Activated T-cell treated with anti-CD3 and anti-CD28 coated beads, Interleukin-2, amount 50 U/mL, for 4 hours (primary cell): ENCODE measurements at regions not wholly inside any gene's neighbourhood (a gene's known extent, or its start where the extent isn't known, plus 50 kb on each side); places are given as distances from the start of the nearest gene placed in this dataset.

Experiments
- ATAC-seq, 2 donors: fragments of 200-7000 bp; cut with Tn5 transposase; one replicate each; pipeline ENCODE4 v1.10.0; 2021
- DNase-seq: peaks from one replicate; pipeline ENCODE4 v3.0.0-alpha.2; 2020
- H3K27me3 Mint-ChIP-seq: one replicate; pipeline ENCODE4 v1.8.0; 2021; ENCODE audit warnings: low read depth, mixed read lengths
- H3K36me3 Mint-ChIP-seq: one replicate; pipeline ENCODE4 v1.8.0; 2022; ENCODE audit warnings: mixed read lengths; ENCODE audit not compliant: insufficient read depth
- H3K4me1 Mint-ChIP-seq: one replicate; pipeline ENCODE4 v1.8.0; 2021; ENCODE audit warnings: low read depth, mixed read lengths
- H3K4me3 Mint-ChIP-seq: one replicate; pipeline ENCODE4 v1.8.0; 2021; ENCODE audit warnings: mild to moderate bottlenecking, moderate library complexity, mixed read lengths
- H3K9me3 Mint-ChIP-seq: one replicate; pipeline ENCODE4 v1.8.0; 2021; ENCODE audit warnings: mixed read lengths

DNA sequence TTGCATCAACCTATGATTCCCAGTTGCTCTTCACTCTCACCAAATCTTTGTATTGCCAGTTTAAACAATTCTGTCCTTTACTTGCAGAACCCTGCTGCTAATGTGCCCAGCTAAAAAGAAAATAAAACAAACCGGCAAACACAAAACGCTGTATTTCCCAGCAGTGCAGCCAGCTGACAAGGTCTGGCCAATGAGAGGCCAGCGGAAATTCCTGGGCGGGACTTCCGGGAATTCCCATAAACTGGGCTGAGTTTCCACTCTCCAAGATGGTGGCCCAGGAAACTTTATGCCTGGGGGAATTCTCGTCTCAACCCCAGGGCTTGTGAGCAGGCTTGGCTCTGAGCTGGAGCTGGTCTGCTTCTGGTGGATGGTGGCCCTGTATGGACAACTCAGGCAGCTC is 807.3 kb upstream of the TMEM132C start:
- no peak for ATAC-seq

GRCh38 chr12:127463237-127463636 is 803.7 kb upstream of the TMEM132C start:
- no peaks in the 10 kb centered on the region for H3K36me3 Mint-ChIP-seq
- H3K27me3 Mint-ChIP-seq = no peaks in the 10 kb centered on the region
- H3K4me1 Mint-ChIP-seq = no peaks in the 10 kb centered on the region
- no peak overlapping the region for H3K4me3 Mint-ChIP-seq
- ATAC-seq (no peak), DNase-seq (no peak)
- no peaks in the 10 kb centered on the region for H3K9me3 Mint-ChIP-seq

More for the DNA sequence above, 807.3 kb upstream of the TMEM132C start:
- Mint-ChIP-seq H3K4me1 (no peaks in the 10 kb centered on the region), H3K36me3 (no peaks in the 10 kb centered on the region), H3K27me3 (peaks cover 12% of the 10 kb centered on the region), H3K9me3 (no peaks in the 10 kb centered on the region), H3K4me3 (no peak overlapping the region)
- DNase-seq = no peak

DNA sequence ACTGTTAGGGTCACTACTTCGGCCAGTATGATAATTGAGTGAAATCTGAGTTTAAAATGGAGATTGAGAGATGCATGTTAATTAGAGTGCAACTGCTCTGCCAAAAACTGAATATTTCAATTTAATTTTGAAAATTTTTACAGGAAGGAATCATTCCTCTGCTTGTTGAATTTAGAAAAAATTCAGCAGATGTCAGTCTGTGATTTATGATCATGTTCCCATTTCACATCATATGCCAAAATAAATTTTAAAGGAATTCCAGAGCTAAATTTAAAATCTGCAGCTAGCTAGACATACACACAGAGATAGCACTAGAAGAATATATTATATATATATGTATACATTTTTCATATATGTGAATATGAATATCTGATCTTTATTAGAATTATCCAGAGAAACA is 797.6 kb upstream of the TMEM132C start:
- ATAC-seq = no peak

DNA sequence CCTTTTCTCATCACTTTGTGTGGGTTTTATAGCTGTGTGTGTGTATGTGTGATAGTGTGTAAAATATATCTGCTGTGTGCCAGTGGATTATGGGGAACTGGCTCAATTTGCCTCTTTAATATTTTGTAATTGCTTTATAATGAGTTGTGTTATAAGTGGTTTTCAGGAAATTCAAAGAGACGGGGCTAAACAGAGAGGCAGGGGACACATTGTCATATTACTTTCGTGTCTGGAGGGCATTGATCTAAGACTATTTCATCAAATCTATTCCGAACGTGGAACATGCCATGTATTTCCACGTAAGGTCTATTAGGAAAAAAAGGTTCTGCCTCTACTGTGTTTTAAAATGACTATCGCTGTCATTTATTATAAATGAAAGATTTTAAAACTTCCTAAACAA is 793.2 kb upstream of the TMEM132C start:
- Mint-ChIP-seq H3K9me3 (no peaks in the 10 kb centered on the region), H3K27me3 (no peaks in the 10 kb centered on the region), H3K4me1 (no peaks in the 10 kb centered on the region), H3K4me3 (no peak overlapping the region), H3K36me3 (no peaks in the 10 kb centered on the region)
- DNase-seq (no peak), ATAC-seq (no peak)

More for the DNA sequence above, 797.6 kb upstream of the TMEM132C start:
- H3K27me3 Mint-ChIP-seq = no peaks in the 10 kb centered on the region
- no peaks in the 10 kb centered on the region for H3K4me1 Mint-ChIP-seq
- no peaks in the 10 kb centered on the region for H3K9me3 Mint-ChIP-seq
- no peaks in the 10 kb centered on the region for H3K36me3 Mint-ChIP-seq
- H3K4me3 Mint-ChIP-seq = no peak overlapping the region
- DNase-seq = no peak

DNA sequence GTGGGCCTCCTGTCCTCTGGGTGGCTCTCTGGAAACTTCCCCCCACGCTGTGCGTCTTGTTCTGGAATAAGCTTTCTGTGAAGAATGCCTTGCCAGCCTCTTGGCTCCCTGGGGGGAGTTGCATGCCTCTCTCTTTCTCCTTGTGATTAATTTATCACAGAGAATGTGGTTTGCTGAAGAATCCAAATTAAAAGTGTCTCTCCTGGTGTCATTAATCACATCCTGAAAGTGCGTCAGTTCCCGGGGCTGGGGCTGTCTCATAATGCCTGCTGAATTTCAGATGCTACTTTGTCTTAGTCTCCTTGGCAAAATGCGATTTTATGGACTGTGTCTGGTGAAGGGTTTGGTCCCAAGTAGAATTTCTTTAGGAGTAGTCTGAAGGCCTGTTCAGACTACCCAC is 787.7 kb upstream of the TMEM132C start:
- ATAC-seq = no peak
- Mint-ChIP-seq H3K4me3 (no peak overlapping the region), H3K4me1 (no peaks in the 10 kb centered on the region), H3K27me3 (no peaks in the 10 kb centered on the region), H3K9me3 (peaks cover 3% of the 10 kb centered on the region), H3K36me3 (no peaks in the 10 kb centered on the region)
- DNase-seq = no peak

DNA sequence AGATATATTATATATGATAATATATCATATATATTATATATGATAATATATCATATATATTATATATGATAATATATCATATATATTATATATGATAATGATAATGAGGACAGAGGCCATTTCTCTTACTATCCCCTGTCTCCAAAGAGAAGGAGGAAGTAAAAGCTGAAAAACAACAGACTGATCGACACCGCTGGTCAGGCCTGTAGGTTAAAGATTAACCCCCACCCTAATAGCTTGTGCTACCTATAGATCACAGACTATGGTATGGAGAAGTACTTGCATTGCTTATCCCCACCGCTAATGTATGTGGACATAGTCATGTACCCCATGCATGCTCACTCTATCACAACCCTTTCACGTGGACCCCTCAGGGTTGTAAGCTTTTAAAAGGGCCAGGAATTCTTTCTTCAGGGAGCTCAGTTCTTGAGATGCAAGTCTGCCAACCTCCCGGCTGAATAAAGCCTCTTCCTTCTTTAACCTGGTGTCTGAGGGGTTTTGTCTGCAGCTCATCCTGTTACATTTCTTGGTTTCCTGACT is 786.1 kb upstream of the TMEM132C start:
- Mint-ChIP-seq H3K27me3 (no peaks in the 10 kb centered on the region), H3K4me1 (no peaks in the 10 kb centered on the region), H3K4me3 (no peak overlapping the region), H3K9me3 (peaks cover 3% of the 10 kb centered on the region), H3K36me3 (no peaks in the 10 kb centered on the region)
- no peak for ATAC-seq
- DNase-seq = no peak

- DNase-seq = no peak
- Mint-ChIP-seq H3K36me3 (no peaks in the 10 kb centered on the region), H3K4me1 (no peaks in the 10 kb centered on the region), H3K4me3 (no peak overlapping the region), H3K9me3 (peaks cover 3% of the 10 kb centered on the region), H3K27me3 (no peaks in the 10 kb centered on the region)
- no peak for ATAC-seq
These were observed 784.0 kb upstream of the TMEM132C start for GRCh38 chr12:127482950-127483349.

- H3K9me3 Mint-ChIP-seq = peaks cover 3% of the 10 kb centered on the region
- H3K27me3 Mint-ChIP-seq = no peaks in the 10 kb centered on the region
- H3K36me3 Mint-ChIP-seq = no peaks in the 10 kb centered on the region
- DNase-seq (no peak), ATAC-seq (peak in 1 of 2 donors; percentile 53)
- H3K4me1 Mint-ChIP-seq = no peaks in the 10 kb centered on the region
- no peak overlapping the region for H3K4me3 Mint-ChIP-seq
These were observed 781.4 kb upstream of the TMEM132C start for GRCh38 chr12:127485528-127485927.

- no peaks in the 10 kb centered on the region for H3K36me3 Mint-ChIP-seq
- H3K27me3 Mint-ChIP-seq = no peaks in the 10 kb centered on the region
- no peaks in the 10 kb centered on the region for H3K4me1 Mint-ChIP-seq
- DNase-seq (no peak), ATAC-seq (no peak)
- no peak overlapping the region for H3K4me3 Mint-ChIP-seq
- H3K9me3 Mint-ChIP-seq = peaks cover 3% of the 10 kb centered on the region
These were observed 779.9 kb upstream of the TMEM132C start for GRCh38 chr12:127487031-127487430.

DNA sequence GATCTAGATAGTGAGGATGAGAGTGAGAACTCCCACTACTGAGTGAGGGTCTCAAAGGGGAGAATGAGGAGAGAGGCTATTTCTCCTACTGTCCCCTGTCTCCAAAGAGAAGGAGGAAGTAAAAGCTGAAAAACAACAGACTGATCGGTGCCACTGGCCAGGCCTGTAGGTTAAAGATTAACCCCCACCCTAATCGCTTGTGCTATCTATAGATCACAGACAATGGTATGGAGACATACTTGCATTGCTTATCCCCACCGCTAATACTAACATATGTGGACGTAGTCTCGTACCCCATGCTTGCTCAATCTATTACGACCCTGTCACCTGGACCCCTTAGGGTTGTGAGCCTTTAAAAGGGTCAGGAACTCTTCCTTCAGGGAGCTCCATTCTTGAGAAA is 777.9 kb upstream of the TMEM132C start:
- DNase-seq (no peak), ATAC-seq (no peak)
- H3K27me3 Mint-ChIP-seq = no peaks in the 10 kb centered on the region
- no peaks in the 10 kb centered on the region for H3K36me3 Mint-ChIP-seq
- no peaks in the 10 kb centered on the region for H3K4me1 Mint-ChIP-seq
- H3K9me3 Mint-ChIP-seq = no peaks in the 10 kb centered on the region
- H3K4me3 Mint-ChIP-seq = no peak overlapping the region

DNA sequence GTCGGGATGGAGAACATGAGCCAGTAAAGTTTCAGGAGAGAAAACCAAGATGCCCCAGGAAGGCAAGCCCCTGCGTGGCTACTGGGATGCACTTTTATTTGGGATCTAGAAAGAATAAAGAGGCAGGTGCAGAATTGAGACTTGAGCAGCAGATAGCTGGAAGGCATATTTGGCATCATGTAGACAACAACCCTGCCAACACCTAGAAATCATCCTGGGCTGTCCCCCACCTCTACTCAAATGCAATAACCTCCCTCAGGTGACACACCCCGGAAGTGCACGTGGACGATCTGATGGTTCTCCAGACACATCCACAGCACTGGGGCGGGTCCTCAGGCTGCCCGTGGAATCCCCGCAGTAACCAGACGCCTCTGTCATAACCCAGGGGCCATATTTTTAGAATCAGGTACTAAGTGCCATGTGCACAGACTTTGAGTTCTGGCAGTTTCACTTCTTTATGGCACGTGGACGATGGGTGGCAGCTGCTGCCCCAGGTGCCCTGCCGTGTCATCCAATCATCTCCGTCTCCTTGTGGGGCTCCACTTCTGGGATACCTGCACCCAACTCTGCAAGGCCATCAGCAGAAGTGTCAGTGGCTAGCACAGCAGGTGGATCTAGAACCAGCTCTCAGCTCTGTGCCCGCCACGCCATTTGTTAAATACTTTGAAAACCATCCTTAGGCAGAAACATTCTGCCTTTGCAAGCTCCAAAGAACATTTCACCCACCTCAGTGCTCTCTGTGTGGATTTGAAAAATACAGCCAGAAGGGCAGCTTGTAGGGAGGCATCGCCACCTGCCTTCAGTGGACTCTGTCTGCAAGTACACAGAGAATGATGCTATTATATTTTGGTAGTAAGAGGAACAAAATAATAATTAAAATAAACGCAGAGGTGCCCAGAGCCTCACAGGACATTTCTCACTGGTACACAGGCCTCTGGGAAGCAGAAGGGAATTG is 771.7 kb upstream of the TMEM132C start:
- DNase-seq (no peak), ATAC-seq (no peak)
- Mint-ChIP-seq H3K4me3 (no peak overlapping the region), H3K27me3 (no peaks in the 10 kb centered on the region), H3K4me1 (no peaks in the 10 kb centered on the region), H3K9me3 (no peaks in the 10 kb centered on the region), H3K36me3 (no peaks in the 10 kb centered on the region)

DNA sequence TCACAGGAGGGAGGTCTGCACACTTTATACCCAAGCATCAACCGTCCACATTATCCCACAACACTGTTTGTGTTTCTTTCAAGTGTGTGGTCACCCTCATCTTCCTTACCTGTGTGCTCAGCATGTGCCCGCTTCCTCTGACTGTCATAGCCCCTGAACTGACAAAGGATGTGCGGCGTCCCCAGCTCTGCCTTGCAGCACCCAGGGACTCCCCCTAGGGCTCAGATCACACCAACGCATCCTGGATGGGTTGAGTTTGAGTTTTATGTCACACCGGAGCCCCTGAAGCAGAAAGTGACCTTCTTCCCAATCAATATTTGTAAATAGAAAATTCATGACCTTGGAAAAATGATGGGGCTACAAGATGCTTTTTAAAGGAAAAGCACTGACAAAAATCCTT is 770.7 kb upstream of the TMEM132C start:
- ATAC-seq (no peak), DNase-seq (no peak)
- no peaks in the 10 kb centered on the region for H3K27me3 Mint-ChIP-seq
- peaks cover 2% of the 10 kb centered on the region for H3K9me3 Mint-ChIP-seq
- no peaks in the 10 kb centered on the region for H3K4me1 Mint-ChIP-seq
- no peak overlapping the region for H3K4me3 Mint-ChIP-seq
- H3K36me3 Mint-ChIP-seq = no peaks in the 10 kb centered on the region

GRCh38 chr12:127500512-127501035 is 766.4 kb upstream of the TMEM132C start:
- H3K4me1 Mint-ChIP-seq = no peaks in the 10 kb centered on the region
- no peak for ATAC-seq
- H3K27me3 Mint-ChIP-seq = no peaks in the 10 kb centered on the region
- no peak for DNase-seq
- peaks cover 6% of the 10 kb centered on the region for H3K9me3 Mint-ChIP-seq
- H3K4me3 Mint-ChIP-seq = no peak overlapping the region
- H3K36me3 Mint-ChIP-seq = no peaks in the 10 kb centered on the region

GRCh38 chr12:127501916-127502315 is 765.1 kb upstream of the TMEM132C start:
- no peak for ATAC-seq
- no peaks in the 10 kb centered on the region for H3K27me3 Mint-ChIP-seq
- H3K4me1 Mint-ChIP-seq = no peaks in the 10 kb centered on the region
- no peak for DNase-seq
- peaks cover 6% of the 10 kb centered on the region for H3K9me3 Mint-ChIP-seq
- H3K4me3 Mint-ChIP-seq = no peak overlapping the region
- H3K36me3 Mint-ChIP-seq = no peaks in the 10 kb centered on the region

DNA sequence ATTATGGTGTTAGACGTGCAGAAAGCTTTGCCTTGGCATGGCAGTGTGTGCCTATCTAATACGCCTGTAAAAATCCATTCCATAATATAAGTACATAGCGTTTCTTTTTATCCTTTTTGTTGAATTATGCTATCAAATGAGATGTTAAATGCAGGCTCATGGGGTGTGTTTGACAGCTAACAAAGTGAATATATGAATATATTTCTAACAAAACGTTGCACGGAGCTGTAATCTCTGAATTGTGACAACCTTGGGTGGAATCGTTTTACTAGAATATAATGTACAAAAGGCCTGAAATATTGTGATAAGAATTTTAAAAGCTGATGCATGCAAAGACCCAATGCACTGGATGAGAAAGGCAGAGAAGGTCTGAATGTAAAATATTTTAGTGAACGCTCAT is 763.7 kb upstream of the TMEM132C start:
- DNase-seq = no peak
- peaks cover 6% of the 10 kb centered on the region for H3K9me3 Mint-ChIP-seq
- H3K4me3 Mint-ChIP-seq = no peak overlapping the region
- ATAC-seq = no peak
- no peaks in the 10 kb centered on the region for H3K36me3 Mint-ChIP-seq
- no peaks in the 10 kb centered on the region for H3K4me1 Mint-ChIP-seq
- no peaks in the 10 kb centered on the region for H3K27me3 Mint-ChIP-seq
